HL-60/S4 treated with retinoic acid at 250 ng/mL for 4 days and 3 days (cell line): ENCODE measurements at regions not wholly inside any gene's neighbourhood (a gene's known extent, or its start where the extent isn't known, plus 50 kb on each side); places are given as distances from the start of the nearest gene placed in this dataset.

ENCODE experiments used
- in situ Hi-C: fragments of 300-500 bp; cut with MboI; formaldehyde crosslinking; loops from 2 replicates; pipeline ENCODE4 v1.7.0; 2022; ENCODE audit warnings: low sequenced_read_pairs

- in situ Hi-C loops: no loop called here
These were observed 51.7 kb upstream of the GSE1 start for GRCh38 chr16:85561248-85562092.

DNA sequence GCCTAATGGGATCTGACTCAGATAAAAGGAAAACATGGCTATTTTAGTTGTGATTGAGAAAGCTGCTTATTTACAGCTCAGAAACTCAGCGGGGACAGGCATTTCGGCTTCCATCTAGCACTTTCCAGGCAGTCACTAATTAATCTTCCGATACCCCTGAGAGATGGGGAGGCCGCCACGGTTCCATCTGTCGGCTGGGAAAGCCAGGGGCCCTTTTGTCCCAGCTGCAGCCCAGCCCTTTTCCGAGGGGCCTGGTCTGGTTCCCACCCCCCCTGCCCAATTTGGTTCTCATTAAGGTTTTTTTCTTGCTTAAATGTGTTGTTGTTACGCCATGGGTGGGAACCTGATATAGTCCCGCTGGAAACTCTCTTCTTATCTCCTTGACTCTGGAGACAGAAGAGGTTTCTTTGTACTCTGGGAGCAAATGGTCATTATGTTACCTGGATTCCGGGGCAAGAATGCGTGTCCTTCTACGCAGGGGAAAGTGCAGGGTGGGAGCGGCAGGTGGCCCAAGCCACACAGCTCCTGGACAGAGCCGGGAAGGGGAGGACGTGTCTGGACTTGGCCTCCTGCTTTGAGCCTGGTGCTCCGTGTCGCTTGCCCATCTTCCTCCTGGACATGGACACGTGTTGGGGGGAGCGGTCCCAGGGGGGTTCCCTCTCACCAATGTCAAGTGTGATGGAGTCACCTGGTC, 50.9 kb upstream of the GSE1 start:
- in situ Hi-C loops: no loop called here

- in situ Hi-C loops: no loop called here
These were observed 50.1 kb upstream of the GSE1 start for GRCh38 chr16:85563034-85563433.
